Renal cortical epithelial cell (primary cell): ENCODE measurements at regions not wholly inside any gene's neighbourhood (a gene's known extent, or its start where the extent isn't known, plus 50 kb on each side); places are given as distances from the start of the nearest gene placed in this dataset.

ENCODE experiments used
- DNase-seq: peaks from one replicate; pipeline ENCODE4 v3.0.0-alpha.2; 2011; ENCODE audit warnings: low read depth

DNA sequence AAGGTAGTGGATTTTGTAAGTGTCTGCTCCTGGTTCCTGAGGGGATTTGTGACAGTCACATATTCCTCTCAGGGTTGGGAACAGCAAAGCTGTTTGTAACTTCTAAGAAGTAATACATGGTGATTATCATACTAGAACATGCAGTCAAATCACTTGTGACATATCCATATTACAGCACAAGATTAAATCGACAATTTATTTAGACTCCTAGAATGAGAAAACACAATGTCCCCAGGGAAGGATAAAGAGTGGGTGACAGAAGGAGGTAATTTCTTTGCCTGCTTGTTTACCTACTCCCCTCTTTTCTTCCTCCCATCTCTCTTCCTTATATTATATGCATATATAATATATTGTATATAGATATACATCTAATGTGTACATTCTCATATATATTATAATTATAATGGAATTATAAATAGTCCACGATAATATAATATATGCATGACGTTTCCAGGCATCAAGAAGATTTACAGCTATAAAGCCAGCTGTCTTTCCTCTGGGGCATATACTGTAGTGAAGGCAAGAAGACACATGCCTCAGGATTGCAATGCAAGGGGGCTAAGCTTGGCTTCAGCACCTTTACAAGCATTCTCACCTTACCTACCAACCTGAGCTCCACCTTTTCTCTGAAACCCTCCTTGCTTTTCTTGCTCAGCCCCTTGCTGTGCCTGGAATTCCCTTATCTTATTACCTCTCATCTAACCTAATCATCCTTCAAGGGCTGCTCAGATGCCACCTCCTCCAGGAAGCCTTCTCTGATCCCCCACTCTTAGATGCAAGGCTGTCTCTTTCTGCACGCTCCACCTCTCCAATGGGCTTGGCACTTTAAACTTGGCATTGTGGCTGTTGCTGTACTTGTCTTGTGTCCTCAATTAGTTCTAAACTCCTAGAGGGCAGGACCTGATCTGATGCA is 73.1 kb upstream of the PIAS1 start:
- no peak for DNase-seq

DNA sequence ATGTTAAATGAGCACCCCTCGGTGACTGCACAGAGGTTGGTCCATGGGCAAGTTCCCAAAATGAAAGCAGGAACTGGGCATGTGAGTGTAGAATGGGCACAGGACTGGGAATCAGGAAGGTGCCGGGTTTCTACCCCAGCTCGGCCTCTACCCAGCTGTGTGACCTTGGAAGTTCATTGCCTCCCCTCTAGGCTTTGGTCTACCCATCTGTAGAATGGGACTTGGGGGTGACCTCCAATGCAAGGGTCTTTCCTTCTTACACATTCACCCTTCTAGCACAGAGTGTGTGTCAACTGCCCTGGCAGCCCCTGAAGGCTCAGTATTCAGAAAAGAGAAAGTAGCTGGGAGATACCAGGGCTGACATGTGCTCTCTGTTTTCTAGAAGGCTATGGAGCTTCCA is 72.3 kb upstream of the PIAS1 start:
- no peak for DNase-seq

DNA sequence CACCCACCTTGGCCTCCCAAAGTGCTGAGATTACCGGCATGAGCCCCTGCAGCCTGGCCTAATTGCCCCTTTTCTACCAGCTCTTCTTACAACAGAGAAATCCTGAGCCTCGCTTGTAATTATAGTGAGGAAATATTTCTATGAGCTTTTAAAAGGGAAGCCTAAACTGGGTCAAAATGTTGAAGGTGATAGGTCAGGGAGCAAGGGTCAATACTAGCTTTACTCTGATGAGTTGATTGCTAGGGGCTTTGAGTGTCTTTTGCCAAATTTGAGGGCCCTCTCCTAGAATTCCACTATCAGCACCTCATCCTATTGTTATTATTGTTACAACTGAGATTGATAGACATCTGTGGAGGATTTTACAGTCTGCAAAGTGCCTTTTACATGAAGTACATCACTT is 62.4 kb upstream of the PIAS1 start:
- DNase-seq, result no peak

DNA sequence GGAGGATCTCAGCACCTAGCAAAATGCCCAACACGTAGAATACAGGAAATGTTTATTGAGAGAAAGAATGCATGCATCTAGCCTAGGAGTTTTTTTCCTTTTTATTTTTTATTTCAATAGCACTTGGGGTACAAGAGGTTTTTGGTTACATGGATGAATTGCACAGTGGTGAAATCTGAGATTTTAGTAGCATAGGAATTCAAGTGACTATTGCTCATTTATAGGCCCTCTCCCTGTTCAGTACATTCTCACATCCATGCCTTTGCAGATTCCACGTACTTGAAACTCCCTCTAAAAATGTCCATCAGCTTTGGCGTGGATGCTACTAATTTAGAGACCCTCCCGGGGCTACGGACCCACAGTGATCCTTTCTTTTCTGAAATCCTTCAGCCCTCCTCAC is 61.7 kb upstream of the PIAS1 start:
- DNase-seq, result no peak

DNA sequence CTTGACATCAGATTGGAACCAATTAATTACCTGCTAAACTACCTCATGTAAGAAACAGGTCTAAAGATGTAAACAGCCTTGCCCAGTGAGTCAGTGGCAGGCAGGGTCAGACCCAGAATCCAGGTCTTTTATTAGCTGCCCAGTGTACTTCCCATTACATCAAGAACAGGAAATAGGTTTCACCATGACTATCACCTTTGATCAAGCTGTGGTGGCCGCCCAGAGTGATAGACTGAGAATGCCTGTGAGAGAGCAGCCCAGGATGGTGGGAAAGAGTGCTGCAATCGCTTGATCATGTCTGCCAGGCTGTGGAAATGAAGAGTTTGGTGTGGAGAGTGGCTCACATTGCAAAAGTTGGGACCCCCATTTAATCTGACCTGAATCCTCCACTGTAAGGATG is 61.3 kb upstream of the PIAS1 start:
- DNase-seq, result peak; percentile 51

DNA sequence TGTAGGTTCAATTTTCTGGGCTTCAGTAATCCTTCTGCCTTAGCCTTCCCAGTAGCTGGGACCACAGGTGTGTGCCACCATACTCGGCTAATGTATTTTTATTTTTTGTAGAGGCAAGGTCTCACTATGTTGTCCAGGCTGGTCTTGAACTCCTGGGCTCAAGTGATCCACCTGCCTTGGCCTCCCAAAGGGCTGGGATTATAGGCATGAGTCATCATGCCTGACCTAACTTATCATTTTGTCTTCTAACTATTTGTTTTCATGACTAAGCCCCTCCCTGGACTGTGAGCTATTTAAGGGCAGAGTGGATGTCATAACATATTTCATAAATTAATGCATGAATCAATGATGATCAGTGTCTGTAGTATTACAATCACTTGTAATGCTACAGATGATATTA is 56.1 kb upstream of the PIAS1 start:
- DNase-seq, result peak; percentile 14

DNA sequence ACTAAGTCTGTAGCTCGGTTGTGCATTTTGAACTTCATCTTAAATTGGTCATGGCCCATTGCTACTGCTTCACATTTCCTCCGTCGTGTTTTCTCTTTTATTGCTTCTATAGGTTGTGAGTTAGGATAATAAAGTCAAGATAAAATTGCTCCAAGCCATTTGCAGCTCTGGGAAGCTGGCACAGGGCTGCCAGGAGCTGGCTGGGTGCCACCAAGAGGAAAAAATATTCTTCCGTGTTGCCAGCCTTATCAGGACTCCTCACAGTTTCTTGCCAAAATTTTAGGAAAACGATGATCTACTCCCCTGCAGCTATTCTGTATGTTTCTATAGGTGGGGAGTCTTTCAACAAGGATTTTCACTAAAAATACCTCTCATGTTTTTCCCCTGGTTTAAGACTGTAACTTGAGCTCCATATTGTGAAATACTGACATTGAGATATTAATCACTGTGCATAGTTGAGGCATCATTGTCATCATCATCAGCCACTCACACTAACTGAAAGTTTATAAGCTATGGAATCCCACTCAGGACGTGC is 55.4 kb upstream of the PIAS1 start:
- DNase-seq, result peak; percentile 54

DNA sequence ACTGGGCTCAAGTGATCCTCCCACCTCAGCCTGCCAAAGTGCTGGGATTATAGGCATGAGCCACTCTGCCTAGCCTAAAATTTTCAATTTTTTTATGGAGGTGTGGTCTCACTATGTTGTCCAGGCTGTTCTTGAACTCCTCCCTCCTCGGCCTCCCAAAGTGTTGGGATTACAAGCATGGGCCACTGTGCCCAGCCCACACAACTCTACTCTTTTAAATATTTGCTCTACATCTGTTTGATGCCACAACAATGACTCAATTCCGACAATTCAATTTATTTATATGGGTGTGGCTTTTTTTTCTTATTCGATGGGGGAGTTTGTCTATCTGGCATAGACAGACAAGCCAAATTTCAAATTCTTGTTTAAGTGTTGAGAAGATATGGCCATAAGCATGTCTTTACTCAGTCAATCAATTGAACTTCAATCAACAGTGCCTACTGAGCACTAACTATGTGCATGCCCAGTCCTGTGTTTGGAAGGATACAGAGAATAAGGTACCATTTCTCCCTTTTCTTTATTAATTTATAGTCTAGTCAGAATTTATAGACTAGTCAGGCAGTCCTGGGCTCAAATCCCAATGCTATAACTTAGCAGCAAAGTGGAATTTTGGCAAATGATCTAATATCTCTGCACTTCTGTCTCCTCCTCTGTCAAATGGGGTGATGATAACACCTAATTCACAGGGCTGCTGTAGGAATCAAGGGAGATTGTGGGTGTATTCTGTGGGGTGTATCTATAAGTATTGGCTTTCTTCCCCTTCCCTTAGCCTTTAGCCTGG is 54.6 kb upstream of the PIAS1 start:
- DNase-seq, result no peak

DNA sequence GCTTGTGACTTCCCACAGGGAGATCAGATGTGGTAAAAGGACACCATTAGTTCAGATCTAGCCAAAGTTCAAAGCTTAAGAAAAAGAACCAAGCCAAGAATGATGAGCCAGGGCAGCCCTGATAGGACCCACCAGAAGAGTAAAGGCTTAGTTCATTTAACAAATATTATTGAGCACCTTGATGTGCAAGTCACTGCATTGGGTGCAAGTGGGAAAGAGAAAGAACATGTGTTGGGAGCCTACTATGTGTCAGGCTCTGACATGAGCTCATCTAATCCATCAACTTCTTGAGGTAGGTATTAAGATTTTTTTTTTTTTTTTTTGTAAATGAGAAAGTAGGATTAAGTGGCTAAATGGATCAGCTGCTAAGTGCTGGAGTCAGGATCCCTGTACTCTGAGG is 53.4 kb upstream of the PIAS1 start:
- no peak for DNase-seq

DNA sequence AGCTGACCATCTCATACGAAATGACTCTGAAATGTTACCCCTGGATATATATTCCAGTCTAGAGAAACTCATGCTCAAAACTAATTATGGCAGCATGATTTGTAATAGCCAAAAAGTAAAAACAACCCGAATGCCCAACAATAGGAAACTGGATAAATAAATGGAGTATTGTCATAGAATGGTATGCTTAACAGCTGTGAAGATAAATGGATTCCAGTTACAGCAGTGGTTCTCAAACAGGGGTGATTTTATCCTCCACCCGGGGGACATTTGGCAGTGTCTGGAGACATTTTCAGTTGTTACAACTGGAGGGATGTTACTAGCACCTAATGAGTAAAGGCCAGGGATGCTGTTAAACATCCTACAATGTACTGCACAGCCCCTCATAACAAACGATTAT is 52.3 kb upstream of the PIAS1 start:
- DNase-seq, result no peak

DNA sequence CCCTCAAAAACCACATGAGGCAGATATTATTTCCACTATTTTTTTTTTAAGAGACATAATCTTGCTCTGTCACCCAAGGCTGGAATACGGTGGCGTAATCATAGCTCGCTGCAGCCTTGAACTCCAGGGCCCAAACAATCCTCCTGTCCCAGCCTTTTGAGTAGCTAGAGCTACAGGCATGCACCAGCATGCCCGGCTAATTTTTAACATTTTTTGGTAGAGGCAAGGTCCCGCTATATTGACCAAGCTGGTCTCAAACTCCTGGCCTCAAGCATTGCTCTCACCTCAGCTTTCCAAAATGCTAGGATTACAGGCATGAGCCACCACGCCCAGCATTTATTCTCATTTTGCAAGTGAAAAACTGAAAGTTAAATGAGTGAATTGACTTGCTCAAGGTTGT is 50.8 kb upstream of the PIAS1 start:
- no peak for DNase-seq
